WTC11 (cell line): ENCODE measurements at regions not wholly inside any gene's neighbourhood (a gene's known extent, or its start where the extent isn't known, plus 50 kb on each side); places are given as distances from the start of the nearest gene placed in this dataset.

Experiments
- ATF1 ChIP-seq: sonication (generic); formaldehyde crosslinking; IDR thresholded peaks from 2 replicates; pipeline ENCODE4 v1.8.1; 2023; ENCODE audit warnings: mild to moderate bottlenecking, moderate library complexity, missing genetic modification reagents
- IRF2 ChIP-seq: sonication (generic); formaldehyde crosslinking; IDR thresholded peaks from 2 replicates; pipeline ENCODE4 v1.8.0; 2022; ENCODE audit warnings: low read depth, missing genetic modification reagents, borderline replicate concordance
- RELA ChIP-seq: sonication (generic); formaldehyde crosslinking; IDR thresholded peaks from 2 replicates; pipeline ENCODE4 v1.8.1; 2022; ENCODE audit warnings: missing genetic modification reagents, mild to moderate bottlenecking, borderline replicate concordance
- SP1 ChIP-seq: sonication (generic); formaldehyde crosslinking; conservative IDR thresholded peaks from 2 replicates; pipeline ENCODE4 v1.8.1; 2022; ENCODE audit warnings: missing genetic modification reagents
- TCF7 ChIP-seq: sonication (generic); formaldehyde crosslinking; IDR thresholded peaks from 2 replicates; pipeline ENCODE4 v1.8.0; 2022; ENCODE audit warnings: mild to moderate bottlenecking, low read depth, missing genetic modification reagents, moderate library complexity
- ZNF121 ChIP-seq: sonication (generic); formaldehyde crosslinking; IDR thresholded peaks from 2 replicates; pipeline ENCODE4 v1.8.0; 2023; ENCODE audit warnings: missing genetic modification reagents
- TF ChIP-seq, protein P1 (sequence below): fragments of 200-600 bp; IDR thresholded peaks from 2 replicates; pipeline ENCODE4 v1.8.0; 2022; ENCODE audit warnings: antibody characterized with exemption
- TF ChIP-seq, protein P2 (sequence below): sonication (generic); formaldehyde crosslinking; IDR thresholded peaks from 2 replicates; pipeline ENCODE4 v1.8.0; 2022; ENCODE audit warnings: mild to moderate bottlenecking, missing genetic modification reagents
- TF ChIP-seq, protein P3 (sequence below): sonication (generic); formaldehyde crosslinking; conservative IDR thresholded peaks from 2 replicates; pipeline ENCODE4 v1.8.1; 2022; ENCODE audit warnings: mild to moderate bottlenecking, missing genetic modification reagents
- TF ChIP-seq, protein P4 (sequence below): sonication (generic); formaldehyde crosslinking; IDR thresholded peaks from 2 replicates; pipeline ENCODE4 v1.8.1; 2023; ENCODE audit warnings: mild to moderate bottlenecking, missing genetic modification reagents, borderline replicate concordance
- TF ChIP-seq, protein P5 (sequence below): sonication (generic); formaldehyde crosslinking; IDR thresholded peaks from 2 replicates; pipeline ENCODE4 v1.8.0; 2022; ENCODE audit warnings: mild to moderate bottlenecking, missing genetic modification reagents
- TF ChIP-seq, protein P6 (sequence below): sonication (generic); formaldehyde crosslinking; IDR thresholded peaks from 2 replicates; pipeline ENCODE4 v1.8.1; 2023; ENCODE audit warnings: mild to moderate bottlenecking, missing genetic modification reagents

DNA sequence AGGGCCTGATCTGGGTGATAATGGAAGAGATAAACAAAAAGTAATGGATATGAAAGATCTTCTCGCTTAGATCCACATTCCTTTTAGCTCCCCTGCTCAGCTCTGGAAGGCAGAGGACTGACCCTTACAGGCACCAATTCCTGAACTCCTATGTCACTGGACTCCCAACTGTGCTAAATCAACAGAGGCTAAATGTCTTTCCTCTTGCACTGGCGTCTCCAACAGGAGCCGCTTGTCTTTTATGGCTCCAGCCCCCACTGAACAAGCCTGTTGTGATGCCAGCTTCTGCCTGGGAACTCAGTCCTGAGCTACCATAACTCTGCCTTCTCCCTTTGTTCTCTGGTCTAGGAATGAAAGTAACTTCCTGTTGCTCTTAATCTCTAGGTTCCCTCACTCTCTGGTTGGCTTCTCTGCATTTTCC, 142.1 kb upstream of the COL11A1 start:
- TF ChIP-seq SP1 (no peak; the same call in 1 of the 2 replicates), TCF7 (CRISPR knock-in tag) (no peak), IRF2 (no peak), ZNF121 (CRISPR knock-in tag) (no peak), ATF1 (CRISPR knock-in tag) (no peak), RELA (CRISPR knock-in tag) (no peak)
- TF ChIP-seq, protein P1, sequence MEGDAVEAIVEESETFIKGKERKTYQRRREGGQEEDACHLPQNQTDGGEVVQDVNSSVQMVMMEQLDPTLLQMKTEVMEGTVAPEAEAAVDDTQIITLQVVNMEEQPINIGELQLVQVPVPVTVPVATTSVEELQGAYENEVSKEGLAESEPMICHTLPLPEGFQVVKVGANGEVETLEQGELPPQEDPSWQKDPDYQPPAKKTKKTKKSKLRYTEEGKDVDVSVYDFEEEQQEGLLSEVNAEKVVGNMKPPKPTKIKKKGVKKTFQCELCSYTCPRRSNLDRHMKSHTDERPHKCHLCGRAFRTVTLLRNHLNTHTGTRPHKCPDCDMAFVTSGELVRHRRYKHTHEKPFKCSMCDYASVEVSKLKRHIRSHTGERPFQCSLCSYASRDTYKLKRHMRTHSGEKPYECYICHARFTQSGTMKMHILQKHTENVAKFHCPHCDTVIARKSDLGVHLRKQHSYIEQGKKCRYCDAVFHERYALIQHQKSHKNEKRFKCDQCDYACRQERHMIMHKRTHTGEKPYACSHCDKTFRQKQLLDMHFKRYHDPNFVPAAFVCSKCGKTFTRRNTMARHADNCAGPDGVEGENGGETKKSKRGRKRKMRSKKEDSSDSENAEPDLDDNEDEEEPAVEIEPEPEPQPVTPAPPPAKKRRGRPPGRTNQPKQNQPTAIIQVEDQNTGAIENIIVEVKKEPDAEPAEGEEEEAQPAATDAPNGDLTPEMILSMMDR: no peak
- TF ChIP-seq, protein P2, sequence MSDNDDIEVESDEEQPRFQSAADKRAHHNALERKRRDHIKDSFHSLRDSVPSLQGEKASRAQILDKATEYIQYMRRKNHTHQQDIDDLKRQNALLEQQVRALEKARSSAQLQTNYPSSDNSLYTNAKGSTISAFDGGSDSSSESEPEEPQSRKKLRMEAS (CRISPR knock-in tag): no peak
- TF ChIP-seq, protein P3, sequence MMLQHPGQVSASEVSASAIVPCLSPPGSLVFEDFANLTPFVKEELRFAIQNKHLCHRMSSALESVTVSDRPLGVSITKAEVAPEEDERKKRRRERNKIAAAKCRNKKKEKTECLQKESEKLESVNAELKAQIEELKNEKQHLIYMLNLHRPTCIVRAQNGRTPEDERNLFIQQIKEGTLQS (CRISPR knock-in tag): no peak
- TF ChIP-seq, protein P4, sequence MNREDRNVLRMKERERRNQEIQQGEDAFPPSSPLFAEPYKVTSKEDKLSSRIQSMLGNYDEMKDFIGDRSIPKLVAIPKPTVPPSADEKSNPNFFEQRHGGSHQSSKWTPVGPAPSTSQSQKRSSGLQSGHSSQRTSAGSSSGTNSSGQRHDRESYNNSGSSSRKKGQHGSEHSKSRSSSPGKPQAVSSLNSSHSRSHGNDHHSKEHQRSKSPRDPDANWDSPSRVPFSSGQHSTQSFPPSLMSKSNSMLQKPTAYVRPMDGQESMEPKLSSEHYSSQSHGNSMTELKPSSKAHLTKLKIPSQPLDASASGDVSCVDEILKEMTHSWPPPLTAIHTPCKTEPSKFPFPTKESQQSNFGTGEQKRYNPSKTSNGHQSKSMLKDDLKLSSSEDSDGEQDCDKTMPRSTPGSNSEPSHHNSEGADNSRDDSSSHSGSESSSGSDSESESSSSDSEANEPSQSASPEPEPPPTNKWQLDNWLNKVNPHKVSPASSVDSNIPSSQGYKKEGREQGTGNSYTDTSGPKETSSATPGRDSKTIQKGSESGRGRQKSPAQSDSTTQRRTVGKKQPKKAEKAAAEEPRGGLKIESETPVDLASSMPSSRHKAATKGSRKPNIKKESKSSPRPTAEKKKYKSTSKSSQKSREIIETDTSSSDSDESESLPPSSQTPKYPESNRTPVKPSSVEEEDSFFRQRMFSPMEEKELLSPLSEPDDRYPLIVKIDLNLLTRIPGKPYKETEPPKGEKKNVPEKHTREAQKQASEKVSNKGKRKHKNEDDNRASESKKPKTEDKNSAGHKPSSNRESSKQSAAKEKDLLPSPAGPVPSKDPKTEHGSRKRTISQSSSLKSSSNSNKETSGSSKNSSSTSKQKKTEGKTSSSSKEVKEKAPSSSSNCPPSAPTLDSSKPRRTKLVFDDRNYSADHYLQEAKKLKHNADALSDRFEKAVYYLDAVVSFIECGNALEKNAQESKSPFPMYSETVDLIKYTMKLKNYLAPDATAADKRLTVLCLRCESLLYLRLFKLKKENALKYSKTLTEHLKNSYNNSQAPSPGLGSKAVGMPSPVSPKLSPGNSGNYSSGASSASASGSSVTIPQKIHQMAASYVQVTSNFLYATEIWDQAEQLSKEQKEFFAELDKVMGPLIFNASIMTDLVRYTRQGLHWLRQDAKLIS (CRISPR knock-in tag): no peak
- TF ChIP-seq, protein P5, sequence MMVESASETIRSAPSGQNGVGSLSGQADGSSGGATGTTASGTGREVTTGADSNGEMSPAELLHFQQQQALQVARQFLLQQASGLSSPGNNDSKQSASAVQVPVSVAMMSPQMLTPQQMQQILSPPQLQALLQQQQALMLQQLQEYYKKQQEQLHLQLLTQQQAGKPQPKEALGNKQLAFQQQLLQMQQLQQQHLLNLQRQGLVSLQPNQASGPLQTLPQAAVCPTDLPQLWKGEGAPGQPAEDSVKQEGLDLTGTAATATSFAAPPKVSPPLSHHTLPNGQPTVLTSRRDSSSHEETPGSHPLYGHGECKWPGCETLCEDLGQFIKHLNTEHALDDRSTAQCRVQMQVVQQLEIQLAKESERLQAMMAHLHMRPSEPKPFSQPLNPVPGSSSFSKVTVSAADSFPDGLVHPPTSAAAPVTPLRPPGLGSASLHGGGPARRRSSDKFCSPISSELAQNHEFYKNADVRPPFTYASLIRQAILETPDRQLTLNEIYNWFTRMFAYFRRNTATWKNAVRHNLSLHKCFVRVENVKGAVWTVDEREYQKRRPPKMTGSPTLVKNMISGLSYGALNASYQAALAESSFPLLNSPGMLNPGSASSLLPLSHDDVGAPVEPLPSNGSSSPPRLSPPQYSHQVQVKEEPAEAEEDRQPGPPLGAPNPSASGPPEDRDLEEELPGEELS (CRISPR knock-in tag): no peak
- TF ChIP-seq, protein P6, sequence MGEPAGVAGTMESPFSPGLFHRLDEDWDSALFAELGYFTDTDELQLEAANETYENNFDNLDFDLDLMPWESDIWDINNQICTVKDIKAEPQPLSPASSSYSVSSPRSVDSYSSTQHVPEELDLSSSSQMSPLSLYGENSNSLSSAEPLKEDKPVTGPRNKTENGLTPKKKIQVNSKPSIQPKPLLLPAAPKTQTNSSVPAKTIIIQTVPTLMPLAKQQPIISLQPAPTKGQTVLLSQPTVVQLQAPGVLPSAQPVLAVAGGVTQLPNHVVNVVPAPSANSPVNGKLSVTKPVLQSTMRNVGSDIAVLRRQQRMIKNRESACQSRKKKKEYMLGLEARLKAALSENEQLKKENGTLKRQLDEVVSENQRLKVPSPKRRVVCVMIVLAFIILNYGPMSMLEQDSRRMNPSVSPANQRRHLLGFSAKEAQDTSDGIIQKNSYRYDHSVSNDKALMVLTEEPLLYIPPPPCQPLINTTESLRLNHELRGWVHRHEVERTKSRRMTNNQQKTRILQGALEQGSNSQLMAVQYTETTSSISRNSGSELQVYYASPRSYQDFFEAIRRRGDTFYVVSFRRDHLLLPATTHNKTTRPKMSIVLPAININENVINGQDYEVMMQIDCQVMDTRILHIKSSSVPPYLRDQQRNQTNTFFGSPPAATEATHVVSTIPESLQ (CRISPR knock-in tag): no peak
